A204.1 (cell line): ENCODE measurements at regions not wholly inside any gene's neighbourhood (a gene's known extent, or its start where the extent isn't known, plus 50 kb on each side); places are given as distances from the start of the nearest gene placed in this dataset.

Experiments
- FAIRE-seq: peaks from 2 replicates; lab custom pipeline; 2012; peaks lifted over from hg19 to GRCh38; lab: Jason Lieb, UNC

GRCh38 chr12:111035578-111036301 is 115.4 kb upstream of the MYL2 start:
- no peak for FAIRE-seq

GRCh38 chr12:111034886-111035577 is 114.7 kb upstream of the MYL2 start:
- FAIRE-seq = no peak

- no peak for FAIRE-seq
These were observed 113.9 kb upstream of the MYL2 start, which contains the start of gene CUX2 for GRCh38 chr12:111034083-111034885. Gene CUX2 (plus strand): TSS chr12:111034165.

- no peak for FAIRE-seq
These were observed 113.1 kb upstream of the MYL2 start for GRCh38 chr12:111033281-111034082.

- no peak for FAIRE-seq
These were observed 112.2 kb upstream of the MYL2 start for GRCh38 chr12:111032591-111032919.

- FAIRE-seq = no peak
These were observed 111.7 kb upstream of the MYL2 start for GRCh38 chr12:111031916-111032590.

DNA sequence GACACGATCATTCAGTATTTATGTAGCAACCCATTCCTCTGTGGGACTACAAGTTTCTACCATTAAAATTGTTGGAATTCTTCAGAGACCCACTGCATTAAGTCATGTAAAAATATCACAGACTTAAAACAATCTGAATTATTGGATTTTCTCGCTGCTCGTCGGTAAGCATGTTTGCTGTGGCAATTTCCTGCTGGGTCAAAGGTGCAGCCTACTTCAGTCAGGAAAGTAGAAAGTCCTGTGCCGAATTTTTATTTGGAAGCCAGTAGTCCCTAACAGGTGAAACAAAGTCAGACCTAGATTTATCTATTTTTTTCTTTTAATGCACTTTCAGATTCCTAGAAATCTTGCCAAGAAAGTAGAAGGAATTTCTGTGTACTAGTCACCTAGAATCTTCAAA is 110.4 kb upstream of the MYL2 start:
- FAIRE-seq = no peak

GRCh38 chr12:111029732-111030131 is 109.4 kb upstream of the MYL2 start:
- FAIRE-seq = no peak

- no peak for FAIRE-seq
These were observed 108.9 kb upstream of the MYL2 start for GRCh38 chr12:111029305-111029704.

DNA sequence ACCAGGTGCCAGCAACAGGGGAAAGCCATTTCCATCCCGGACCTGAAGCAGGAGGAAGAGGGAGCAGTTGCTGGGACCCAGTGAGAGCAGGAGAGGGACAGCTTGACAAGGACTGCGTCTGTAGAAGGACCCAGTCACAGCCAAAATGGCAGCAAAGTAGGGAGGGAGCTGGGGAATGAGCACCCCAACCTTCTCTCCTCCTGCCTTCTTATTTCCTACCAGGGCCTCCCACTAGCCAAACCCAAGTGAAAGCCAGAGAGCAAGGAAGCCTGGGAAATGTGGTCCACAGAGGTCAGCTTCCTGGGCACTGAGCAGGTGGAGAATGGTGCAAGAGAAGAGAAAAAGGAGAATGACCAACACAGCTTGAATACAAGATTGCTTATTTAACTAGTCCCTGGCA is 108.5 kb upstream of the MYL2 start:
- no peak for FAIRE-seq

- FAIRE-seq = no peak
These were observed 107.1 kb upstream of the MYL2 start for GRCh38 chr12:111027431-111027830.

DNA sequence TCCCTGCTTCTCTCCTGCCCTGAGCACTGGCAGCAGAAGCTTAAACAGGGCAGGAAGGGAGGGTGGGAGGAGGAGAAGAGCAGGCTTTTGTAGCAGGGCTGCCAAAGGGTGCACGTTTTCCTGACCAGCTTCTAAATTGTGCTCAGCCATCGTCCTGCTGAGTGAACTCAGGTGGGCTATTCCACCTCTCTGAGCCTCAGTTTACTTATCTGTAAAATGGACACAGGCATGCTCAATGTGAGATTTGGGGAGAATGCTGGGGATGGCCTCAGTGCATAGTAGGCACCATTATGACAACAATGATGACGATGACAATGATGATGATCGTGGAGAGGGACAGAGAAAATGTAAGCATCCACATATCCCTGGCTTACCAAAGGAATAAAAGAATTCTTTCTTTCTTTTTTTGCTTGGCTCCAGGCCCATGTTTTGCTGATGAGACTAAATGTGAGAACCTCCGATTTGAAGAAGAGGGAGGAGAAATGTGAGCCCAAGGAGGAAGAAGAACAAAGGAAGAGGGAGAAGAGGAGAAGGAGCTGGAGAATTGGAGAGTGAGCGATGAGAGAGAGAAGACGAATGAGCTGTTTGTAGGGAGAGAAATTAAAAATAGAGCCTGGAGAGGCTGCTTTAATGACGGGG is 105.5 kb upstream of the MYL2 start:
- no peak for FAIRE-seq

GRCh38 chr12:111025301-111025700 is 104.9 kb upstream of the MYL2 start:
- no peak for FAIRE-seq

DNA sequence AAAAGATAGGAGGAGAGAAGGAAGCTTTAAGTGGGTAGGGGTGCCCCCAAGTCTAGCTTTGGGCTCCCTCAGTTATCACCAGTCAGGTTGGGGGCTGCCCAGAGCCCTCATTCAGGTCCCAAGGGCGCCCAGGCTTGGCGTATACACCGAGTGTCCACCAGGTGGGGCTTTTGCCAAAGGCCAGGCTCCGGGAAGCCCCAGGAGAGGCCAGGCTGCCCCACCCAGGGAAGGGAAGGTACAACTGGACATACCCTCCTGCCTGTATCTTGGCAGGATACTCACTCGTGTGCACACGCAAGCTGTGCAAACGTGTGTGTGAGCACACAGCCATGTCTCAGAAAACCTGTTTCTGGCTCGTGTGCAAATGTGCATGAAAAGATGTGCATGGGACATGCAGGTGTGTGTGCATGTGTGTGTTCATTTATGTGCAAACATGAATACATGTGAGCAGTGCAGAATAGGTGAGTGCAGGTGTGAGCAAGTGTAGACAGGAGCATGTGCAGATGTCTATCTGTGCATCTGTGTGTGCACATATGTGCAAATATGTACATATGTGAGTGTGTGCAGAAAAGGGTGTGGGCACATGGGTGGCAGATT is 103.9 kb upstream of the MYL2 start:
- FAIRE-seq = no peak

- FAIRE-seq = no peak
These were observed 102.0 kb upstream of the MYL2 start for GRCh38 chr12:111022386-111022785.

DNA sequence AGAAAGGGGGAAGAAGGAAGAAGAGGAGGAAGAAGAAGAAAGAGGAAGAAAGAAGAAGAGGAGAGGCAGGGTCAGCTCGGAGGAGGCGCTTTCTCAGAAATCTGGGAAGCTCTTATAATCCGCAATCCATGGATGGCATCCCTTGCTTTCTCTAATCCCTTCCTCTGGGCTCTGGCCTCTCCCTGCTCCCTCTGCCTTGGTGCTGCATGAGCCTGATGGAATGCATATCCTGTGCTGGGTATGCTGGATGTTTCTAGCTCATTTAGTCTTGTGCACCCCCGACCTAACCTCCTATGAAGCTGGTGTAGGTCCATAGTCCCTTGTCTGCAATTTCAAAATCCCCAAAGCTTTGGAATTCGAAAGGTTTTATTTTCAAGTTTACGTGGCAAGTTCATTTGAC is 94.2 kb upstream of the MYL2 start:
- FAIRE-seq = no peak

DNA sequence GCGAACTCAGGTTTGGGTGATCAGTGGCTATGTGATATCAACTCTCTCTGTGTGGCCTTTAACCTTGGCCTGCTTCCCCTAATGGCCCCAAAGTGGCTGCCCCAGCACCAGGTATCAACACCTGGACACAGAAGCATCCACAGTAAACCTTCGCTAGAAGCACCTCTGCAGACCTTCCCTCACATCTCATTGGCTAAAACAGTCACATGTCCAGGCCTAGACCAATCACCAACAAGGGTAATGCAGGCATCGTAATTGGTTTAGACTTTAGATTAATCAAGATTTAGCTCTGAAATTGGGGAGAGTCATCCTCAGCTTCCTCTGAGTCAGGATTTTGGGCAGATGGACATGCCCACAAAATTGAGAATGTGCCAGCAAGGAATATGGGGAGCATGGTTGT is 92.5 kb upstream of the MYL2 start:
- no peak for FAIRE-seq

DNA sequence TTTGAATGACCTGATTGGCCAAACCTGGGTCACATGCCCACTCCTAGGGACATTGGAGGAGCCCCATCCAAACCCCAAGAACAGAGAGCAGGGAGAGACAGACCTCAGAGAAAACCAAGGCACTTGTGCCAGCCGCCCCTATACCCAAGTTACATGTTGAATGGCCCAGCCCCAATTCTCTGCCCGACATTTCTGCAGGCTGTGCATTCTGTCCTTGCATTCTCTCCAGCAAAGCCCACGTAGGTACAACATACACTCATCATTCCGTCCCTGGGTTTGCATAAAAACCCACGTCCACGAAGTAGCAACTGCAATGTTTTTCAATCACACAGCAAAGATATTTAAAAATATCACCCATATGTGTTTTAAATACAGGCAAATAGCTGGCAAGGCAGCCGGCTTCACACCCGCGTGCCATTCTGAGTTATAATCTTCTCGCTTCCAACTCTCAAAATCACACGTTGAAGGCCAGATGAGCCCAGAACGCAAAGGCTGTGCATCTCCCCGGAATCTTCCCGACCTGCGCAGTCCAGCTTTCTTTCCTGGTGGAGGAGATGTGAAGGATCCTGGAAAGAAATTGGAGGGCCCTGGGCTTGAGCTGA is 91.7 kb upstream of the MYL2 start:
- no peak for FAIRE-seq

DNA sequence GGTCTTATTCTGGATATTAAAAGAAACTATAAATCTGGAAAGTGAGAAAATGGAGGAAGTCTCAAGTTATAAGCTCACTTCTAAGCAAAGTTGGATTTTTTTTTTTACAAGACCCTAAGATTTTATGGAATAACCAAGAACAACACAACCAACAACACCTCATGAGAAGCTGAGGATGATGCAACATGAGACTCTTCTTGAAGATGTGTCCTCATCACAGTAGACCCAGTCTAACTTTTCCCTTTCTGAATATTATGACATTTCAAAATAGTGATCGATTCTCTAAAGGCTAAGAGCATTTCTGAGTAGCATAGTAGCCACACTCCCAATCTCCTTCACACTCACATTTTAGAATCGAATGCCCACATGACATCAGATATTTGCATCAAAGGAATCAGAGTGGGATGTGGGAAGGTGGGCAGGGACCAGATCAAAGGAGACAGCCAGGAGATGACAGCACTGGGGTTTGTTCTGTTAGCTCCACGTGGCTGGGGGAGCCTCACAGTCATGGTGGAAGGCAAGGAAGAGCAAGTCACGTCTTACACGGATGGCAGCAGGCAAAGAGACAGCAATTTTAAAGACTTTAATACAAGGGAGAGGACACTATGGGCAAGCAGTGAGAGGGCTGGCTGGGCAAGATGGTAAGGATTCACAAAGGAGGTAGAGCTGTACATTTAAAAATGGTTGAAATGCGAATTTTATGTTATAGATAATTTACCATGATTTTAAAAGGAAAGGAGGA is 90.7 kb upstream of the MYL2 start:
- FAIRE-seq = no peak

GRCh38 chr12:111010061-111010460 is 89.7 kb upstream of the MYL2 start:
- FAIRE-seq = no peak
